ENCODE measurements at regions not wholly inside any gene's neighbourhood (a gene's known extent, or its start where the extent isn't known, plus 50 kb on each side); places are given as distances from the start of the nearest gene placed in this dataset.
"Not testable (repeated sequence)": the region's sequence is repeated elsewhere in the genome, so short reads cannot be mapped to it uniquely, and the experiment has no call there.

GRCh38 chr2:36302911-36303310 is 52.7 kb upstream of the CRIM1 start:
- no peak for DNase-seq (ENCODE audit: low read depth)

GRCh38 chr2:36301843-36302242 is 53.7 kb upstream of the CRIM1 start:
- no peak for DNase-seq (ENCODE audit: low read depth)

GRCh38 chr2:36300697-36301096 is 54.9 kb upstream of the CRIM1 start:
- DNase-seq (ENCODE audit: low read depth): no peak

- no peak for DNase-seq (ENCODE audit: low read depth)
Measured at GRCh38 chr2:36296798-36297197, 58.8 kb upstream of the CRIM1 start.

- DNase-seq (ENCODE audit: low read depth): no peak
Measured at GRCh38 chr2:36294316-36294721, 61.3 kb upstream of the CRIM1 start.

- DNase-seq (ENCODE audit: low read depth): peak; percentile 39
Measured at GRCh38 chr2:36290306-36290856, 65.2 kb upstream of the CRIM1 start.

- no peak for DNase-seq (ENCODE audit: low read depth)
Measured at GRCh38 chr2:36289731-36290130, 65.8 kb upstream of the CRIM1 start.

GRCh38 chr2:36287363-36288275 is 68.0 kb upstream of the CRIM1 start:
- no peak for DNase-seq (ENCODE audit: low read depth)

- DNase-seq (ENCODE audit: low read depth): not testable (repeated sequence)
Measured at GRCh38 chr2:36279506-36279905, 76.1 kb upstream of the CRIM1 start.

- no peak for DNase-seq (ENCODE audit: low read depth)
Measured at GRCh38 chr2:36277881-36278523, 77.6 kb upstream of the CRIM1 start.

GRCh38 chr2:36277146-36277808 is 78.3 kb upstream of the CRIM1 start:
- peak; percentile 35 for DNase-seq (ENCODE audit: low read depth)

- DNase-seq (ENCODE audit: low read depth): no peak
Measured at GRCh38 chr2:36271266-36271665, 84.3 kb upstream of the CRIM1 start.

- no peak for DNase-seq (ENCODE audit: low read depth)
Measured at GRCh38 chr2:36270758-36271157, 84.8 kb upstream of the CRIM1 start.

- DNase-seq (ENCODE audit: low read depth): no peak
Measured at GRCh38 chr2:36267194-36267593, 88.4 kb upstream of the CRIM1 start.

- DNase-seq (ENCODE audit: low read depth): no peak
Measured at GRCh38 chr2:36266536-36267121, 88.9 kb upstream of the CRIM1 start.

GRCh38 chr2:36262581-36262980 is 93.0 kb upstream of the CRIM1 start:
- DNase-seq (ENCODE audit: low read depth): no peak

GRCh38 chr2:36255863-36256262 is 99.7 kb upstream of the CRIM1 start:
- DNase-seq (ENCODE audit: low read depth): no peak

- no peak for DNase-seq (ENCODE audit: low read depth)
Measured at GRCh38 chr2:36253086-36253485, 102.5 kb upstream of the CRIM1 start.

GRCh38 chr2:36246320-36246990 is 109.1 kb upstream of the CRIM1 start:
- DNase-seq (ENCODE audit: low read depth): no peak

- DNase-seq (ENCODE audit: low read depth): no peak
Measured at GRCh38 chr2:36245651-36246050, 109.9 kb upstream of the CRIM1 start.

- DNase-seq (ENCODE audit: low read depth): no peak
Measured at GRCh38 chr2:36238106-36238505, 117.5 kb upstream of the CRIM1 start.

- no peak for DNase-seq (ENCODE audit: low read depth)
Measured at GRCh38 chr2:36235882-36236281, 119.7 kb upstream of the CRIM1 start.
